Panc1 (cell line): ENCODE measurements at regions not wholly inside any gene's neighbourhood (a gene's known extent, or its start where the extent isn't known, plus 50 kb on each side); places are given as distances from the start of the nearest gene placed in this dataset.

ENCODE experiments used
- ATAC-seq: fragments of 200-7000 bp; cut with Tn5 transposase; 2 replicates; pipeline ENCODE4 v1.9.1; 2020; ENCODE audit warnings: mild to moderate bottlenecking, moderate library complexity
- BruUV-seq: library from RNA; stranded (reverse); fragments of 400-500 nt; replicated peaks from 2 replicates; lab custom pipeline; 2021; lab: Mats Ljungman, UMichigan
- CTCF ChIA-PET: fragments of 300-600 bp; sonication (Branson Sonifier 250); formaldehyde crosslinking; loops from one replicate; lab custom pipeline; 2022; ENCODE audit warnings: antibody characterized with exemption; lab: Charles Lee
- POLR2A ChIA-PET: fragments of 300-600 bp; sonication (Branson Sonifier 250); formaldehyde crosslinking; loops from one replicate; lab custom pipeline; 2022; ENCODE audit warnings: antibody characterized with exemption; lab: Charles Lee
- DNase-seq: peaks from one replicate; pipeline ENCODE4 v3.0.0-alpha.2; 2010; ENCODE audit warnings: low read depth, low spot score
- H3K27ac ChIP-seq: 2 replicates; pipeline ENCODE4 v1.5.1; 2011; ENCODE audit warnings: mild to moderate bottlenecking, low read length, inconsistent platforms
- H3K27me3 ChIP-seq: fragments of 200-500 bp; sonication (Bioruptor generic); 2 replicates; pipeline ENCODE4 v1.6.0; 2014; ENCODE audit warnings: low read length, inconsistent platforms; ENCODE audit not compliant: control insufficient read depth, insufficient read depth
- H3K36me3 ChIP-seq: fragments of 200-500 bp; sonication (Bioruptor generic); 2 replicates; pipeline ENCODE4 v1.5.1; 2014; ENCODE audit warnings: inconsistent platforms, mild to moderate bottlenecking, low read length, moderate library complexity; ENCODE audit not compliant: control insufficient read depth, insufficient read depth
- H3K4me1 ChIP-seq: 2 replicates; pipeline ENCODE4 v1.5.1; 2011; ENCODE audit warnings: inconsistent platforms, mild to moderate bottlenecking, low read length, moderate library complexity; ENCODE audit not compliant: control insufficient read depth, insufficient read depth
- H3K4me3 ChIP-seq, 2 experiments: 2 replicates each; pipeline ENCODE4 v1.5.1; 2011 to 2012; ENCODE audit warnings: low read depth in 2 of 2, low read length in 2 of 2, mild to moderate bottlenecking in 2 of 2, inconsistent platforms in 1 of 2, moderate library complexity in 1 of 2
- H3K9me3 ChIP-seq: fragments of 200-500 bp; sonication (Bioruptor generic); 2 replicates; pipeline ENCODE4 v1.5.1; 2014; ENCODE audit warnings: low read depth, mild to moderate bottlenecking, inconsistent platforms, low read length, moderate library complexity; ENCODE audit not compliant: control insufficient read depth, insufficient read depth
- POLR2AphosphoS5 ChIP-seq: IDR thresholded peaks from 2 replicates; pipeline ENCODE4 v1.6.1; 2012; ENCODE audit warnings: mild to moderate bottlenecking, low read depth, low read length, moderate library complexity
- SIN3A ChIP-seq: IDR thresholded peaks from 2 replicates; pipeline ENCODE4 v1.6.1; 2012; ENCODE audit warnings: low read depth, mild to moderate bottlenecking, low read length, moderate library complexity, borderline replicate concordance; ENCODE audit not compliant: insufficient read depth
- TCF7L2 ChIP-seq: IDR thresholded peaks from 2 replicates; pipeline ENCODE4 v1.6.1; 2011; ENCODE audit warnings: mild to moderate bottlenecking, low read depth, low read length, inconsistent platforms
- in situ Hi-C: cut with HindIII; loops from 2 replicates; pipeline ENCODE4 v1.10.0; 2016; ENCODE audit warnings: low sequenced_read_pairs, low pct_unique_long_range_greater_than_20kb
- intact Hi-C: fragments of 100-400 bp; cut with micrococcal nuclease; formaldehyde crosslinking; loops from one replicate; pipeline ENCODE4 v1.10.0; 2022; ENCODE audit not compliant: unreplicated experiment
- TF ChIP-seq, protein P1 (sequence below), 2 experiments: IDR thresholded peaks; 2 replicates each; pipeline ENCODE4 v1.6.1; 2011 to 2012; ENCODE audit warnings: low read depth in 2 of 2, control low read depth in 1 of 2, low read length in 1 of 2, mild to moderate bottlenecking in 1 of 2, moderate library complexity in 1 of 2; ENCODE audit not compliant: insufficient read depth in 1 of 2
- TF ChIP-seq, protein P2 (sequence below): fragments of 450-650 bp; IDR thresholded peaks from 2 replicates; pipeline ENCODE4 v1.5.1; 2017; ENCODE audit warnings: mild to moderate bottlenecking

DNA sequence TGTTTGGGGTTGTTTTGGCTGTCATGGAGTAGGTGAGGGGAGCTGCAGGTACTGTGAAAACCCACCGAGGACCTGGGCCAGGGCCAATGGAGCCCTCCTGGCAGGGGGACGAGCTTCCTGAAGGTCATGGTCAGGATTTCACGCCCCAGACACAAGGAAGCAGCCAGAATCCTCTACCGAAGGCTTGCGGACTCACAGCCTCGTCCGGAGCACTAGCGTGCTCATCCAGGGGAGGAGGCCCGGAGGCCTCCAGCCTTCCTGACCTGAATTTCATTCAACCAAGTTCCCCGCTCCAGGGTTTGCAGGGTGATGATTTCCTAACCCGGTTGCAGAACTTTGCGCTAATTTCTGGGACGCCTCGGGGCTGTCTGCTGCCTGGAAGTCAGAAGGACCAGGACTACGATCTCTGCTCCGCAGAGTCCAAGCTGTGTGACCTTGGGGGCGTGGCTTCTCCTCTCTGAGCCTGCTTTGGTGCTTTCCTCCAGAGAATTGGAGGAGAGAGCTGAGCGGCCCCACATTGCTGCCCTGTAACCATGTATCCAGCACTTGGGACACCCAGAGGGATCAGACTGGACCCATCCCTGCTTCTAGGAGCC, 56.2 kb upstream of the ADRA2C start:
- TF ChIP-seq, protein P1, sequence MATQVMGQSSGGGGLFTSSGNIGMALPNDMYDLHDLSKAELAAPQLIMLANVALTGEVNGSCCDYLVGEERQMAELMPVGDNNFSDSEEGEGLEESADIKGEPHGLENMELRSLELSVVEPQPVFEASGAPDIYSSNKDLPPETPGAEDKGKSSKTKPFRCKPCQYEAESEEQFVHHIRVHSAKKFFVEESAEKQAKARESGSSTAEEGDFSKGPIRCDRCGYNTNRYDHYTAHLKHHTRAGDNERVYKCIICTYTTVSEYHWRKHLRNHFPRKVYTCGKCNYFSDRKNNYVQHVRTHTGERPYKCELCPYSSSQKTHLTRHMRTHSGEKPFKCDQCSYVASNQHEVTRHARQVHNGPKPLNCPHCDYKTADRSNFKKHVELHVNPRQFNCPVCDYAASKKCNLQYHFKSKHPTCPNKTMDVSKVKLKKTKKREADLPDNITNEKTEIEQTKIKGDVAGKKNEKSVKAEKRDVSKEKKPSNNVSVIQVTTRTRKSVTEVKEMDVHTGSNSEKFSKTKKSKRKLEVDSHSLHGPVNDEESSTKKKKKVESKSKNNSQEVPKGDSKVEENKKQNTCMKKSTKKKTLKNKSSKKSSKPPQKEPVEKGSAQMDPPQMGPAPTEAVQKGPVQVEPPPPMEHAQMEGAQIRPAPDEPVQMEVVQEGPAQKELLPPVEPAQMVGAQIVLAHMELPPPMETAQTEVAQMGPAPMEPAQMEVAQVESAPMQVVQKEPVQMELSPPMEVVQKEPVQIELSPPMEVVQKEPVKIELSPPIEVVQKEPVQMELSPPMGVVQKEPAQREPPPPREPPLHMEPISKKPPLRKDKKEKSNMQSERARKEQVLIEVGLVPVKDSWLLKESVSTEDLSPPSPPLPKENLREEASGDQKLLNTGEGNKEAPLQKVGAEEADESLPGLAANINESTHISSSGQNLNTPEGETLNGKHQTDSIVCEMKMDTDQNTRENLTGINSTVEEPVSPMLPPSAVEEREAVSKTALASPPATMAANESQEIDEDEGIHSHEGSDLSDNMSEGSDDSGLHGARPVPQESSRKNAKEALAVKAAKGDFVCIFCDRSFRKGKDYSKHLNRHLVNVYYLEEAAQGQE (IDR thresholded peaks at IDR 0.05; ENCODE audit: insufficient read depth in 1 of 2, low read depth in 2 of 2, low read length in 1 of 2): no peak
- TF ChIP-seq, protein P2, sequence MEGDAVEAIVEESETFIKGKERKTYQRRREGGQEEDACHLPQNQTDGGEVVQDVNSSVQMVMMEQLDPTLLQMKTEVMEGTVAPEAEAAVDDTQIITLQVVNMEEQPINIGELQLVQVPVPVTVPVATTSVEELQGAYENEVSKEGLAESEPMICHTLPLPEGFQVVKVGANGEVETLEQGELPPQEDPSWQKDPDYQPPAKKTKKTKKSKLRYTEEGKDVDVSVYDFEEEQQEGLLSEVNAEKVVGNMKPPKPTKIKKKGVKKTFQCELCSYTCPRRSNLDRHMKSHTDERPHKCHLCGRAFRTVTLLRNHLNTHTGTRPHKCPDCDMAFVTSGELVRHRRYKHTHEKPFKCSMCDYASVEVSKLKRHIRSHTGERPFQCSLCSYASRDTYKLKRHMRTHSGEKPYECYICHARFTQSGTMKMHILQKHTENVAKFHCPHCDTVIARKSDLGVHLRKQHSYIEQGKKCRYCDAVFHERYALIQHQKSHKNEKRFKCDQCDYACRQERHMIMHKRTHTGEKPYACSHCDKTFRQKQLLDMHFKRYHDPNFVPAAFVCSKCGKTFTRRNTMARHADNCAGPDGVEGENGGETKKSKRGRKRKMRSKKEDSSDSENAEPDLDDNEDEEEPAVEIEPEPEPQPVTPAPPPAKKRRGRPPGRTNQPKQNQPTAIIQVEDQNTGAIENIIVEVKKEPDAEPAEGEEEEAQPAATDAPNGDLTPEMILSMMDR: no peak
- no peak for TF ChIP-seq TCF7L2
- TF ChIP-seq SIN3A: no peak
- ATAC-seq (no peak), DNase-seq (no peak)
- Histone ChIP-seq H3K27me3 (no peaks in the 10 kb centered on the region), H3K36me3 (no peaks in the 10 kb centered on the region), H3K4me3 (no peak overlapping the region), H3K9me3 (no peaks in the 10 kb centered on the region), H3K27ac (no peak overlapping the region), H3K4me1 (no peaks in the 10 kb centered on the region)
- ChIA-PET CTCF (no interaction called here), POLR2A (no interaction called here)
- no TSS peak for BruUV-seq
- in situ Hi-C loops: no loop called here
- intact Hi-C loops: no loop called here

DNA sequence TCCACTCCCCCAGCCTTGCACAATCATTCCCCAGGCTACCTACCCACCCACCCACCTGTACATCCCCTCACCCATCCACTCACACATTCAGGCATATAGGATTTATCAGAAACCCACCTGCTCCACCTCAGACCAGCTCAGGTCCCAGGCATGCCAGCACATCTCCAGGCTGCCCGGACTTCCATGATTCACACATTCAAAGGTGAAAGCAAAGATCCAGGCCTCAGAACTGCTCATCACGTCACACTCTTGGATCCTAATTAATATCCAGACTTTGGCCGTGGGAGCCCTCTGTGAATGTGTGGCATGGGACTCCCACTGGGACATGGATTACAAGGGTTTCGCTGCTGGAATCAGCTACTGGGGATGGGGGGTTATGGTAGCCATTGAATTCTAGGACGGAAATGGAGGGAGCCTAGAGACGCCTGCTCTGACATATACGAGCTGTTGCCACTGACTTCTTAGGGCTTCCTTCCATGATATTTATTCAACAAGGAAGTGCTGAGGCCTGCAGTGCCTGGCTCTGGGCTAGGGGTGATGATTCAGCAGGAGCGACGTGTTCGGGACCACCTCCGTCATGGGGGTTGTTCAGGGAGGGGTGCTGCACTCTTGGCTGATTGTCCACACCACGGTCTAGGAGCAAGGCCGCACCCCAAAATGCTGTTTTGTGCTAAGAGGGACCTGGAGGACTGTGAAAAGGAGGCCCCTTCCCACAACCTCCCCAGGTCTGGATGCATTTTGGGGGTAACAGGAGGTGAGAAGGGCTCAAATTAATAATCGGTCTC, 56.9 kb upstream of the ADRA2C start:
- BruUV-seq: no TSS peak
- ChIA-PET CTCF (no interaction called here), POLR2A (no interaction called here)
- DNase-seq (no peak), ATAC-seq (no peak)
- Histone ChIP-seq H3K9me3 (no peaks in the 10 kb centered on the region), H3K4me1 (no peaks in the 10 kb centered on the region), H3K27me3 (no peaks in the 10 kb centered on the region), H3K36me3 (no peaks in the 10 kb centered on the region), H3K27ac (no peak overlapping the region), H3K4me3 (no peak overlapping the region)
- TF ChIP-seq POLR2AphosphoS5: no peak
- TF ChIP-seq, protein P1 (IDR thresholded peaks at IDR 0.05; ENCODE audit: insufficient read depth in 1 of 2, low read depth in 2 of 2, low read length in 1 of 2): no peak
- TF ChIP-seq SIN3A: no peak
- no peak for TF ChIP-seq TCF7L2
- TF ChIP-seq, protein P2: no peak
- in situ Hi-C loops: no loop called here
- intact Hi-C loops: no loop called here
